ENCODE measurements at regions not wholly inside any gene's neighbourhood (a gene's known extent, or its start where the extent isn't known, plus 50 kb on each side); places are given as distances from the start of the nearest gene placed in this dataset.
"Not testable (repeated sequence)": the region's sequence is repeated elsewhere in the genome, so short reads cannot be mapped to it uniquely, and the experiment has no call there.

- Mint-ChIP-seq H3K36me3 (ENCODE audit: unreplicated experiment) (peaks cover 4% of the 10 kb centered on the region), H3K27ac (ENCODE audit: unreplicated experiment) (no peak overlapping the region), H3K27me3 (ENCODE audit: unreplicated experiment) (peaks cover 4% of the 10 kb centered on the region), H3K4me3 (ENCODE audit: unreplicated experiment) (no peak overlapping the region), H3K4me1 (ENCODE audit: low read depth, unreplicated experiment) (no peaks in the 10 kb centered on the region), H3K9me3 (ENCODE audit: unreplicated experiment) (peaks cover 9% of the 10 kb centered on the region)
- no peak for TF ChIP-seq CTCF (IDR thresholded peaks at IDR 0.05; ENCODE audit: partially characterized antibody, unreplicated experiment)
- DNase-seq: no peak
Observed at GRCh38 chr7:140262242-140262903, 85.6 kb upstream of the KDM7A start.

- Mint-ChIP-seq H3K27ac (ENCODE audit: unreplicated experiment) (no peak overlapping the region), H3K36me3 (ENCODE audit: unreplicated experiment) (peaks cover 4% of the 10 kb centered on the region), H3K4me3 (ENCODE audit: unreplicated experiment) (no peak overlapping the region), H3K27me3 (ENCODE audit: unreplicated experiment) (peaks cover 4% of the 10 kb centered on the region), H3K4me1 (ENCODE audit: low read depth, unreplicated experiment) (no peaks in the 10 kb centered on the region), H3K9me3 (ENCODE audit: unreplicated experiment) (peaks cover 6% of the 10 kb centered on the region)
- no peak for TF ChIP-seq CTCF (IDR thresholded peaks at IDR 0.05; ENCODE audit: partially characterized antibody, unreplicated experiment)
- DNase-seq: no peak
Observed at GRCh38 chr7:140261522-140261921, 84.7 kb upstream of the KDM7A start.

- no peaks in the 10 kb centered on the region for H3K4me1 Mint-ChIP-seq (ENCODE audit: low read depth, unreplicated experiment)
- no peak overlapping the region for H3K27ac Mint-ChIP-seq (ENCODE audit: unreplicated experiment)
- no peak for TF ChIP-seq CTCF (IDR thresholded peaks at IDR 0.05; ENCODE audit: partially characterized antibody, unreplicated experiment)
- H3K27me3 Mint-ChIP-seq (ENCODE audit: unreplicated experiment): peaks cover 4% of the 10 kb centered on the region
- no peak overlapping the region for H3K4me3 Mint-ChIP-seq (ENCODE audit: unreplicated experiment)
- DNase-seq: no peak
- peaks cover 6% of the 10 kb centered on the region for H3K9me3 Mint-ChIP-seq (ENCODE audit: unreplicated experiment)
- peaks cover 4% of the 10 kb centered on the region for H3K36me3 Mint-ChIP-seq (ENCODE audit: unreplicated experiment)
Observed at GRCh38 chr7:140261105-140261486, 84.3 kb upstream of the KDM7A start.

GRCh38 chr7:140260352-140261104, 83.7 kb upstream of the KDM7A start:
- no peak overlapping the region for H3K27ac Mint-ChIP-seq (ENCODE audit: unreplicated experiment)
- peaks cover 6% of the 10 kb centered on the region for H3K9me3 Mint-ChIP-seq (ENCODE audit: unreplicated experiment)
- peaks cover 4% of the 10 kb centered on the region for H3K27me3 Mint-ChIP-seq (ENCODE audit: unreplicated experiment)
- no peaks in the 10 kb centered on the region for H3K4me1 Mint-ChIP-seq (ENCODE audit: low read depth, unreplicated experiment)
- TF ChIP-seq CTCF (IDR thresholded peaks at IDR 0.05; ENCODE audit: partially characterized antibody, unreplicated experiment): no peak
- DNase-seq: no peak
- peaks cover 4% of the 10 kb centered on the region for H3K36me3 Mint-ChIP-seq (ENCODE audit: unreplicated experiment)
- H3K4me3 Mint-ChIP-seq (ENCODE audit: unreplicated experiment): no peak overlapping the region

GRCh38 chr7:140257278-140257677, 80.5 kb upstream of the KDM7A start:
- H3K36me3 Mint-ChIP-seq (ENCODE audit: unreplicated experiment); H3K27me3 Mint-ChIP-seq (ENCODE audit: unreplicated experiment); H3K9me3 Mint-ChIP-seq (ENCODE audit: unreplicated experiment); H3K27ac Mint-ChIP-seq (ENCODE audit: unreplicated experiment); H3K4me1 Mint-ChIP-seq (ENCODE audit: low read depth, unreplicated experiment); H3K4me3 Mint-ChIP-seq (ENCODE audit: unreplicated experiment); DNase-seq: not testable (repeated sequence)

- not testable (repeated sequence) for DNase-seq; H3K4me1 Mint-ChIP-seq (ENCODE audit: low read depth, unreplicated experiment); H3K36me3 Mint-ChIP-seq (ENCODE audit: unreplicated experiment); H3K27ac Mint-ChIP-seq (ENCODE audit: unreplicated experiment); H3K27me3 Mint-ChIP-seq (ENCODE audit: unreplicated experiment); H3K4me3 Mint-ChIP-seq (ENCODE audit: unreplicated experiment); H3K9me3 Mint-ChIP-seq (ENCODE audit: unreplicated experiment)
Observed at GRCh38 chr7:140254976-140255375, 78.2 kb upstream of the KDM7A start.
